Gastrocnemius medialis (tissue), 4 donors: ENCODE measurements at regions not wholly inside any gene's neighbourhood (a gene's known extent, or its start where the extent isn't known, plus 50 kb on each side); places are given as distances from the start of the nearest gene placed in this dataset.

Experiments used
- POLR2A ChIP-seq, 2 donors: fragments of 450-650 bp; IDR thresholded peaks; one replicate each; pipeline ENCODE4 v1.6.1; 2017; ENCODE audit warnings: antibody characterized with exemption in 2 of 2, mild to moderate bottlenecking in 2 of 2, moderate library complexity in 2 of 2
- TF ChIP-seq, protein P1 (sequence below), 5 experiments: fragments of 450-650 bp in 3 of 5; fragments of 200-600 bp in 2 of 5; sonication (generic) in 2 of 5; IDR thresholded peaks in 4 of 5; conservative IDR thresholded peaks in 1 of 5; 1 replicate in 4 of 5; 2 replicates in 1 of 5; pipeline ENCODE4 v1.5.1; 2016 to 2019; ENCODE audit warnings: antibody characterized with exemption in 5 of 5, mild to moderate bottlenecking in 3 of 5, moderate library complexity in 3 of 5

DNA sequence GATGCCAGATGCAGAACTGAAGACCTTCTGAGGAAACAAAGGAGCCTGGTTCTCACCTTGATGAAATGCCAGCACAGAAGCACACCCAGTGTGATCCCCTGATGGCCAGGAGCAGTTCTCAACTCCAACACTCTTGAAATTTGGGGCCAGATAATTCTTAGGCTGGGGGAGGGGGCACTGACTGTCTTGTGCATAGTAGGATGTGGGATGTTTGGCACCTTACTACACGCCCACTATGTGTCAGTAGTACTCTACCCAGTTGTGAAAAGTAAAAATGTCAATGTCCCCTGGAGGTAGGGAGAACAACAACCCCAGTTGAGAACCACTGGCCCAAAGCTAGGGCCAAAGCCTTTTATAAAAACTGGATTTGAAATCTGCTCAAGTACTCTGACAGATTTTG is 398.3 kb upstream of the ARID1B start:
- TF ChIP-seq, protein P1, sequence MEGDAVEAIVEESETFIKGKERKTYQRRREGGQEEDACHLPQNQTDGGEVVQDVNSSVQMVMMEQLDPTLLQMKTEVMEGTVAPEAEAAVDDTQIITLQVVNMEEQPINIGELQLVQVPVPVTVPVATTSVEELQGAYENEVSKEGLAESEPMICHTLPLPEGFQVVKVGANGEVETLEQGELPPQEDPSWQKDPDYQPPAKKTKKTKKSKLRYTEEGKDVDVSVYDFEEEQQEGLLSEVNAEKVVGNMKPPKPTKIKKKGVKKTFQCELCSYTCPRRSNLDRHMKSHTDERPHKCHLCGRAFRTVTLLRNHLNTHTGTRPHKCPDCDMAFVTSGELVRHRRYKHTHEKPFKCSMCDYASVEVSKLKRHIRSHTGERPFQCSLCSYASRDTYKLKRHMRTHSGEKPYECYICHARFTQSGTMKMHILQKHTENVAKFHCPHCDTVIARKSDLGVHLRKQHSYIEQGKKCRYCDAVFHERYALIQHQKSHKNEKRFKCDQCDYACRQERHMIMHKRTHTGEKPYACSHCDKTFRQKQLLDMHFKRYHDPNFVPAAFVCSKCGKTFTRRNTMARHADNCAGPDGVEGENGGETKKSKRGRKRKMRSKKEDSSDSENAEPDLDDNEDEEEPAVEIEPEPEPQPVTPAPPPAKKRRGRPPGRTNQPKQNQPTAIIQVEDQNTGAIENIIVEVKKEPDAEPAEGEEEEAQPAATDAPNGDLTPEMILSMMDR (IDR thresholded peaks at IDR 0.05 in 4 of 5, conservative IDR thresholded peaks at IDR 0.05 in 1 of 5), result no peak
- no peak for TF ChIP-seq POLR2A (IDR thresholded peaks at IDR 0.05)
